Chondrocyte (in vitro differentiated cells): ENCODE measurements at regions not wholly inside any gene's neighbourhood (a gene's known extent, or its start where the extent isn't known, plus 50 kb on each side); places are given as distances from the start of the nearest gene placed in this dataset.

Experiments used
- DNase-seq: peaks from one replicate; pipeline ENCODE4 v3.0.0; 2021; ENCODE audit warnings: mixed read lengths, low spot score
- H3K27ac Mint-ChIP-seq: one replicate; pipeline ENCODE4 v1.8.0; 2021; ENCODE audit warnings: mild to moderate bottlenecking, moderate library complexity, mixed read lengths; ENCODE audit not compliant: unreplicated experiment
- H3K27me3 Mint-ChIP-seq: 2 replicates; pipeline ENCODE4 v1.8.0; 2021; ENCODE audit warnings: low read depth, mixed read lengths
- H3K36me3 Mint-ChIP-seq: 2 replicates; pipeline ENCODE4 v1.8.0; 2021; ENCODE audit warnings: low read depth, mixed read lengths
- H3K4me1 Mint-ChIP-seq: 2 replicates; pipeline ENCODE4 v1.8.0; 2021; ENCODE audit warnings: low read depth, mild to moderate bottlenecking, mixed read lengths
- H3K4me3 Mint-ChIP-seq: one replicate; pipeline ENCODE4 v1.8.0; 2021; ENCODE audit warnings: mild to moderate bottlenecking, moderate library complexity, mixed read lengths; ENCODE audit not compliant: unreplicated experiment
- H3K9me3 Mint-ChIP-seq: 2 replicates; pipeline ENCODE4 v1.8.0; 2021; ENCODE audit warnings: low read depth, mixed read lengths
- CTCF ChIP-seq: fragments of 200-600 bp; sonication (generic); IDR thresholded peaks from 2 replicates; pipeline ENCODE4 v1.5.0; 2021; ENCODE audit warnings: antibody characterized with exemption, mild to moderate bottlenecking, moderate library complexity

GRCh38 chr15:70504299-70504951 lies 258.9 kb downstream of the UACA start:
- H3K36me3 Mint-ChIP-seq, result no peaks in the 10 kb centered on the region
- DNase-seq, result peak; percentile 79
- no peak for TF ChIP-seq CTCF
- H3K9me3 Mint-ChIP-seq, result peaks cover 3% of the 10 kb centered on the region
- no peak overlapping the region for H3K4me3 Mint-ChIP-seq
- H3K27ac Mint-ChIP-seq, result peak overlapping the region; percentile 57
- H3K4me1 Mint-ChIP-seq, result peaks cover 76% of the 10 kb centered on the region
- no peaks in the 10 kb centered on the region for H3K27me3 Mint-ChIP-seq

- peaks cover 72% of the 10 kb centered on the region for H3K4me1 Mint-ChIP-seq
- no peaks in the 10 kb centered on the region for H3K27me3 Mint-ChIP-seq
- H3K27ac Mint-ChIP-seq, result no peak overlapping the region
Observed at GRCh38 chr15:70503798-70504298, 259.5 kb downstream of the UACA start.

GRCh38 chr15:70503073-70503745 lies 260.1 kb downstream of the UACA start:
- H3K27me3 Mint-ChIP-seq, result no peaks in the 10 kb centered on the region
- TF ChIP-seq CTCF, result no peak
- H3K4me3 Mint-ChIP-seq, result no peak overlapping the region
- H3K4me1 Mint-ChIP-seq, result peaks cover 65% of the 10 kb centered on the region
- DNase-seq, result peak; percentile 51
- no peaks in the 10 kb centered on the region for H3K36me3 Mint-ChIP-seq
- no peaks in the 10 kb centered on the region for H3K9me3 Mint-ChIP-seq
- H3K27ac Mint-ChIP-seq, result no peak overlapping the region

More at GRCh38 chr15:70503798-70504298, 259.5 kb downstream of the UACA start:
- H3K36me3 Mint-ChIP-seq, result no peaks in the 10 kb centered on the region
- no peak overlapping the region for H3K4me3 Mint-ChIP-seq
- H3K9me3 Mint-ChIP-seq, result peaks cover 2% of the 10 kb centered on the region
- peak; percentile 72 for DNase-seq
- no peak for TF ChIP-seq CTCF

GRCh38 chr15:70502529-70502928 lies 260.8 kb downstream of the UACA start:
- H3K27ac Mint-ChIP-seq, result no peak overlapping the region
- no peaks in the 10 kb centered on the region for H3K36me3 Mint-ChIP-seq
- no peaks in the 10 kb centered on the region for H3K27me3 Mint-ChIP-seq
- H3K4me3 Mint-ChIP-seq, result no peak overlapping the region
- no peak for DNase-seq
- peaks cover 60% of the 10 kb centered on the region for H3K4me1 Mint-ChIP-seq
- H3K9me3 Mint-ChIP-seq, result no peaks in the 10 kb centered on the region
- TF ChIP-seq CTCF, result no peak

GRCh38 chr15:70501849-70502248 lies 261.5 kb downstream of the UACA start:
- peaks cover 53% of the 10 kb centered on the region for H3K4me1 Mint-ChIP-seq
- H3K27ac Mint-ChIP-seq, result no peak overlapping the region
- no peaks in the 10 kb centered on the region for H3K9me3 Mint-ChIP-seq
- TF ChIP-seq CTCF, result no peak
- no peak overlapping the region for H3K4me3 Mint-ChIP-seq
- H3K36me3 Mint-ChIP-seq, result no peaks in the 10 kb centered on the region
- no peaks in the 10 kb centered on the region for H3K27me3 Mint-ChIP-seq
- DNase-seq, result peak; percentile 52
